ENCODE measurements at regions not wholly inside any gene's neighbourhood (a gene's known extent, or its start where the extent isn't known, plus 50 kb on each side); places are given as distances from the start of the nearest gene placed in this dataset.
"Not testable (repeated sequence)": the region's sequence is repeated elsewhere in the genome, so short reads cannot be mapped to it uniquely, and the experiment has no call there.

GRCh38 chr9:30519166-30519565, 1865.3 kb upstream of the ACO1 start:
- no peak for DNase-seq

GRCh38 chr9:30519756-30520155, 1864.7 kb upstream of the ACO1 start:
- no peak for DNase-seq

- DNase-seq = no peak
Measured at GRCh38 chr9:30522061-30522460, 1862.4 kb upstream of the ACO1 start.

- DNase-seq = no peak
Measured at GRCh38 chr9:30522486-30522885, 1862.0 kb upstream of the ACO1 start.

GRCh38 chr9:30524311-30524710, 1860.1 kb upstream of the ACO1 start:
- no peak for DNase-seq

GRCh38 chr9:30534455-30534854, 1850.0 kb upstream of the ACO1 start:
- no peak for DNase-seq

- DNase-seq = no peak
Measured at GRCh38 chr9:30534896-30535295, 1849.5 kb upstream of the ACO1 start.

GRCh38 chr9:30536494-30536893, 1847.9 kb upstream of the ACO1 start:
- no peak for DNase-seq

- DNase-seq = not testable (repeated sequence)
Measured at GRCh38 chr9:30539696-30540095, 1844.7 kb upstream of the ACO1 start.

- DNase-seq = no peak
Measured at GRCh38 chr9:30574355-30575151, 1809.9 kb upstream of the ACO1 start.

GRCh38 chr9:30575218-30575617, 1809.2 kb upstream of the ACO1 start:
- DNase-seq = no peak

- no peak for DNase-seq
Measured at GRCh38 chr9:30575691-30576090, 1808.8 kb upstream of the ACO1 start.

- no peak for DNase-seq
Measured at GRCh38 chr9:30579810-30580209, 1804.6 kb upstream of the ACO1 start.

GRCh38 chr9:30582240-30582639, 1802.2 kb upstream of the ACO1 start:
- DNase-seq = no peak

- DNase-seq = no peak
Measured at GRCh38 chr9:30584559-30584958, 1799.9 kb upstream of the ACO1 start.

GRCh38 chr9:30591461-30591860, 1793.0 kb upstream of the ACO1 start:
- DNase-seq = no peak

GRCh38 chr9:30597608-30598007, 1786.8 kb upstream of the ACO1 start:
- no peak for DNase-seq

- no peak for DNase-seq
Measured at GRCh38 chr9:30605936-30606335, 1778.5 kb upstream of the ACO1 start.

- DNase-seq = no peak
Measured at GRCh38 chr9:30609713-30610112, 1774.7 kb upstream of the ACO1 start.

GRCh38 chr9:30616782-30617181, 1767.7 kb upstream of the ACO1 start:
- not testable (repeated sequence) for DNase-seq

GRCh38 chr9:30622561-30622960, 1761.9 kb upstream of the ACO1 start:
- DNase-seq = no peak

GRCh38 chr9:30628915-30629567, 1755.4 kb upstream of the ACO1 start:
- no peak for DNase-seq

GRCh38 chr9:30630459-30630858, 1754.0 kb upstream of the ACO1 start:
- no peak for DNase-seq

- DNase-seq = not testable (repeated sequence)
Measured at GRCh38 chr9:30646639-30647038, 1737.8 kb upstream of the ACO1 start.

- DNase-seq = no peak
Measured at GRCh38 chr9:30661925-30662324, 1722.5 kb upstream of the ACO1 start.
